Right lobe of liver (tissue), 4 donors: ENCODE measurements at regions not wholly inside any gene's neighbourhood (a gene's known extent, or its start where the extent isn't known, plus 50 kb on each side); places are given as distances from the start of the nearest gene placed in this dataset.

Source experiments
- CTCF ChIP-seq, 4 donors: fragments of 200-600 bp in 3 of 4; fragments of 450-650 bp in 1 of 4; IDR thresholded peaks; one replicate each; pipeline versions ENCODE4 v1.5.1 to v1.8.0; 2016 to 2022; ENCODE audit warnings: antibody characterized with exemption in 4 of 4, mild to moderate bottlenecking in 2 of 4
- POLR2A ChIP-seq: fragments of 450-650 bp; IDR thresholded peaks from one replicate; pipeline ENCODE4 v1.6.1; 2017; ENCODE audit warnings: antibody characterized with exemption, mild to moderate bottlenecking
- donor health status: DM: no; HTN: no; CAD: no.
- donor health status: DM: no; HTN: no; CAD: no.
- donor health status: DM: no; HTN: yes; CAD: no.

- TF ChIP-seq CTCF (IDR thresholded peaks at IDR 0.05) (no peak), POLR2A (no peak)
These were observed 89.6 kb upstream of the PCDH8 start for GRCh38 chr13:52938065-52938464.
